GM12875 (cell line): ENCODE measurements at regions not wholly inside any gene's neighbourhood (a gene's known extent, or its start where the extent isn't known, plus 50 kb on each side); places are given as distances from the start of the nearest gene placed in this dataset.

Source experiments
- H3K4me3 ChIP-seq: one replicate; pipeline ENCODE4 v1.5.1; 2011; ENCODE audit warnings: low read depth, low read length, control low read depth
- CTCF ChIP-seq: IDR thresholded peaks from 2 replicates; pipeline ENCODE4 v1.5.1; 2011; ENCODE audit warnings: low read depth, mild to moderate bottlenecking, control low read depth, inconsistent platforms, low read length, moderate library complexity, borderline replicate concordance; ENCODE audit not compliant: insufficient read depth

GRCh38 chr5:98557916-98558315 lies 215.5 kb upstream of the RGMB start:
- TF ChIP-seq CTCF: no peak
- H3K4me3 ChIP-seq: no peak overlapping the region

GRCh38 chr5:98563885-98564653 lies 209.4 kb upstream of the RGMB start:
- no peak overlapping the region for H3K4me3 ChIP-seq
- no peak for TF ChIP-seq CTCF

GRCh38 chr5:98564836-98565235 lies 208.6 kb upstream of the RGMB start:
- H3K4me3 ChIP-seq: no peak overlapping the region
- TF ChIP-seq CTCF: no peak

- TF ChIP-seq CTCF: no peak
- H3K4me3 ChIP-seq: no peak overlapping the region
Measured at GRCh38 chr5:98568336-98568735, 205.1 kb upstream of the RGMB start.

- no peak overlapping the region for H3K4me3 ChIP-seq
- TF ChIP-seq CTCF: no peak
Measured at GRCh38 chr5:98569288-98569687, 204.2 kb upstream of the RGMB start.

- TF ChIP-seq CTCF: no peak
Measured at GRCh38 chr5:98570010-98570409, 203.5 kb upstream of the RGMB start.

GRCh38 chr5:98570661-98571191 lies 202.7 kb upstream of the RGMB start:
- H3K4me3 ChIP-seq: no peak overlapping the region
- no peak for TF ChIP-seq CTCF

More at GRCh38 chr5:98570010-98570409, 203.5 kb upstream of the RGMB start:
- H3K4me3 ChIP-seq: no peak overlapping the region
